ENCODE measurements at regions not wholly inside any gene's neighbourhood (a gene's known extent, or its start where the extent isn't known, plus 50 kb on each side); places are given as distances from the start of the nearest gene placed in this dataset.

DNA sequence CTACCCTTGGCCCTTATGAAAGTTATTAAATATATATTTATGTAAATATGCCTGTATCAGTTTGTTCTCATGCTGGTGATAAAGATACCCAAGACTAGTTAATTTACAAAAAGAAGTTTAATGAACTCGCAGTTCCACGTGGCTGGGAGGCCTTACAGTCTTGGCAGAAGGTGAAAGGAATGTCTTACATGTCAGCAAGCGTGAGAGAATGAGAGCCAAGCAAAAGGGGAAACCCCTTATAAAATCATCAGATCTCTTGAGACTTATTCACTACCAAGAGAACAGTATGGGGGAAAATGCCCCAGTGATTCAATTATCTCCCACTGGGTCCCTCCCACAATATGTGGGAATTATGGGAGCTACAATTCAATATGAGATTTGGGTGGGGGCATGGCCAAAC lies 506.0 kb upstream of the ATXN8OS start:
- TF ChIP-seq POLR2AphosphoS5 (IDR thresholded peaks at IDR 0.05; ENCODE audit: low read depth) (no peak), GABPA (IDR thresholded peaks at IDR 0.05; ENCODE audit: low read depth) (no peak), SPI1 (IDR thresholded peaks at IDR 0.05; ENCODE audit: borderline replicate concordance, low read depth) (no peak)
- TF ChIP-seq, protein P1, sequence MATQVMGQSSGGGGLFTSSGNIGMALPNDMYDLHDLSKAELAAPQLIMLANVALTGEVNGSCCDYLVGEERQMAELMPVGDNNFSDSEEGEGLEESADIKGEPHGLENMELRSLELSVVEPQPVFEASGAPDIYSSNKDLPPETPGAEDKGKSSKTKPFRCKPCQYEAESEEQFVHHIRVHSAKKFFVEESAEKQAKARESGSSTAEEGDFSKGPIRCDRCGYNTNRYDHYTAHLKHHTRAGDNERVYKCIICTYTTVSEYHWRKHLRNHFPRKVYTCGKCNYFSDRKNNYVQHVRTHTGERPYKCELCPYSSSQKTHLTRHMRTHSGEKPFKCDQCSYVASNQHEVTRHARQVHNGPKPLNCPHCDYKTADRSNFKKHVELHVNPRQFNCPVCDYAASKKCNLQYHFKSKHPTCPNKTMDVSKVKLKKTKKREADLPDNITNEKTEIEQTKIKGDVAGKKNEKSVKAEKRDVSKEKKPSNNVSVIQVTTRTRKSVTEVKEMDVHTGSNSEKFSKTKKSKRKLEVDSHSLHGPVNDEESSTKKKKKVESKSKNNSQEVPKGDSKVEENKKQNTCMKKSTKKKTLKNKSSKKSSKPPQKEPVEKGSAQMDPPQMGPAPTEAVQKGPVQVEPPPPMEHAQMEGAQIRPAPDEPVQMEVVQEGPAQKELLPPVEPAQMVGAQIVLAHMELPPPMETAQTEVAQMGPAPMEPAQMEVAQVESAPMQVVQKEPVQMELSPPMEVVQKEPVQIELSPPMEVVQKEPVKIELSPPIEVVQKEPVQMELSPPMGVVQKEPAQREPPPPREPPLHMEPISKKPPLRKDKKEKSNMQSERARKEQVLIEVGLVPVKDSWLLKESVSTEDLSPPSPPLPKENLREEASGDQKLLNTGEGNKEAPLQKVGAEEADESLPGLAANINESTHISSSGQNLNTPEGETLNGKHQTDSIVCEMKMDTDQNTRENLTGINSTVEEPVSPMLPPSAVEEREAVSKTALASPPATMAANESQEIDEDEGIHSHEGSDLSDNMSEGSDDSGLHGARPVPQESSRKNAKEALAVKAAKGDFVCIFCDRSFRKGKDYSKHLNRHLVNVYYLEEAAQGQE (IDR thresholded peaks at IDR 0.05; ENCODE audit: insufficient replicate concordance, low read depth): no peak
- TF ChIP-seq, protein P2, sequence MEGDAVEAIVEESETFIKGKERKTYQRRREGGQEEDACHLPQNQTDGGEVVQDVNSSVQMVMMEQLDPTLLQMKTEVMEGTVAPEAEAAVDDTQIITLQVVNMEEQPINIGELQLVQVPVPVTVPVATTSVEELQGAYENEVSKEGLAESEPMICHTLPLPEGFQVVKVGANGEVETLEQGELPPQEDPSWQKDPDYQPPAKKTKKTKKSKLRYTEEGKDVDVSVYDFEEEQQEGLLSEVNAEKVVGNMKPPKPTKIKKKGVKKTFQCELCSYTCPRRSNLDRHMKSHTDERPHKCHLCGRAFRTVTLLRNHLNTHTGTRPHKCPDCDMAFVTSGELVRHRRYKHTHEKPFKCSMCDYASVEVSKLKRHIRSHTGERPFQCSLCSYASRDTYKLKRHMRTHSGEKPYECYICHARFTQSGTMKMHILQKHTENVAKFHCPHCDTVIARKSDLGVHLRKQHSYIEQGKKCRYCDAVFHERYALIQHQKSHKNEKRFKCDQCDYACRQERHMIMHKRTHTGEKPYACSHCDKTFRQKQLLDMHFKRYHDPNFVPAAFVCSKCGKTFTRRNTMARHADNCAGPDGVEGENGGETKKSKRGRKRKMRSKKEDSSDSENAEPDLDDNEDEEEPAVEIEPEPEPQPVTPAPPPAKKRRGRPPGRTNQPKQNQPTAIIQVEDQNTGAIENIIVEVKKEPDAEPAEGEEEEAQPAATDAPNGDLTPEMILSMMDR (IDR thresholded peaks at IDR 0.05; ENCODE audit: insufficient read depth, low read length): no peak
- no peak overlapping the region for H3K4me3 ChIP-seq (replicated peaks; ENCODE audit: insufficient read depth, low read length)
- DNase-seq (ENCODE audit: low read depth in 1 of 2, low spot score in 1 of 2): no peak
- H3K27ac ChIP-seq (replicated peaks): no peak overlapping the region
- no peaks in the 10 kb centered on the region for H3K27me3 ChIP-seq (ENCODE audit: insufficient read depth, poor library complexity, severe bottlenecking)

DNA sequence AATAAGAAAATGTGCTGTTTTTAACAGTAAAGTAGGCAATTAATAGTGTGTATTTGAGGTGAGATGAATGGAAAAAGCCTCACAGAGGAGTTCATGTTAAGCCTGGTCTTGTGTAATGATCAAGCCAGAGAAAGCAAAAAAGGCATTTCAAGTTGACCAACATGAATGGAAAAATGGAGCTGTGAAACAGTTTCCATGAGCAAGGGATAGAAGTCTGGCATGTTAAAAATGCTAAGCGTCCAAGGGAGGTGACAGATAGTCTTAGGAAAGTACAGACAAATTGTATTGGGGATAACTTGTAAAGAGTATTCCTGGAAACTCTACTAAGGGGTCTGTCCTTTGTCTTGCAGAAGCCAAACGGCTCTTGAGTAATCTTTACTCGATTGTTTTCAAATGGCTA lies 506.8 kb upstream of the ATXN8OS start:
- TF ChIP-seq GABPA (IDR thresholded peaks at IDR 0.05; ENCODE audit: low read depth) (no peak), SPI1 (IDR thresholded peaks at IDR 0.05; ENCODE audit: borderline replicate concordance, low read depth) (no peak), POLR2AphosphoS5 (IDR thresholded peaks at IDR 0.05; ENCODE audit: low read depth) (no peak)
- TF ChIP-seq, protein P2 (IDR thresholded peaks at IDR 0.05; ENCODE audit: insufficient read depth, low read length): no peak
- TF ChIP-seq, protein P1 (IDR thresholded peaks at IDR 0.05; ENCODE audit: insufficient replicate concordance, low read depth): no peak
- no peak overlapping the region for H3K27ac ChIP-seq (replicated peaks)
- DNase-seq (ENCODE audit: low read depth in 1 of 2, low spot score in 1 of 2): no peak

DNA sequence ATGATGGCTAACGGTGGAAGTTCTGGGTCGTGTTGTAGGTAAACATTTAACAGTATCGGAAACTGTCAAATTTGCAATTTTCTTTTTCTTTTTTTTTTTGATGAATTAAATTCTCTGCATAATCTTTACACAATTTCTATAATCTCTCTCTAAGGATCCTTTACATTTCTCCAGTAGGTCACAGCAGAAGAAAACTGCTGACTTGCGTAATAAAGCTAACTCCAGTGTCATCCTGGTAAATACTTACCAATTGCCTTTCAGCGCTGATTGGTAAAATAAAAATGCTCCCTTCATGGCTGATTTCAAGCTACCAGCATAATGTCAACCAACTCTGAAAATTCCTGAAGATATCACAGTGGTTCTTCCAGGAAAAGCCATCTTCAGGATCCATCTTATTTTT lies 510.5 kb upstream of the ATXN8OS start:
- Histone ChIP-seq H3K27me3 (ENCODE audit: insufficient read depth, poor library complexity, severe bottlenecking) (no peaks in the 10 kb centered on the region), H3K27ac (replicated peaks) (no peak overlapping the region), H3K4me3 (replicated peaks; ENCODE audit: insufficient read depth, low read length) (no peak overlapping the region)
- DNase-seq (ENCODE audit: low read depth in 1 of 2, low spot score in 1 of 2): no peak
- TF ChIP-seq, protein P1 (IDR thresholded peaks at IDR 0.05; ENCODE audit: insufficient replicate concordance, low read depth): no peak
- TF ChIP-seq, protein P2 (IDR thresholded peaks at IDR 0.05; ENCODE audit: insufficient read depth, low read length): no peak
- TF ChIP-seq POLR2AphosphoS5 (IDR thresholded peaks at IDR 0.05; ENCODE audit: low read depth) (no peak), GABPA (IDR thresholded peaks at IDR 0.05; ENCODE audit: low read depth) (no peak), SPI1 (IDR thresholded peaks at IDR 0.05; ENCODE audit: borderline replicate concordance, low read depth) (no peak)

More for the DNA sequence above, 506.8 kb upstream of the ATXN8OS start:
- Histone ChIP-seq H3K4me3 (replicated peaks; ENCODE audit: insufficient read depth, low read length) (no peak overlapping the region), H3K27me3 (ENCODE audit: insufficient read depth, poor library complexity, severe bottlenecking) (no peaks in the 10 kb centered on the region)

All from HL-60 (cell line).